HG03097 (cell line): ENCODE measurements at regions not wholly inside any gene's neighbourhood (a gene's known extent, or its start where the extent isn't known, plus 50 kb on each side); places are given as distances from the start of the nearest gene placed in this dataset.
"Not testable (repeated sequence)": the region's sequence is repeated elsewhere in the genome, so short reads cannot be mapped to it uniquely, and the experiment has no call there.

Source experiments
- ATAC-seq: cut with Tn5 transposase; IDR thresholded peaks from one replicate; pipeline ENCODE4 v1.9.1; 2021; ENCODE audit not compliant: unreplicated experiment, low FRiP score

GRCh38 chr12:131247875-131248274, 294.2 kb downstream of the ADGRD1 start:
- not testable (repeated sequence) for ATAC-seq

GRCh38 chr12:131249246-131250027, 295.7 kb downstream of the ADGRD1 start:
- ATAC-seq, result no peak

GRCh38 chr12:131250028-131250950, 296.6 kb downstream of the ADGRD1 start:
- ATAC-seq, result no peak

GRCh38 chr12:131250951-131251315, 297.2 kb downstream of the ADGRD1 start:
- no peak for ATAC-seq

GRCh38 chr12:131251336-131252101, 297.8 kb downstream of the ADGRD1 start:
- no peak for ATAC-seq

- ATAC-seq, result no peak
These were observed 299.8 kb downstream of the ADGRD1 start for GRCh38 chr12:131253376-131254026.

GRCh38 chr12:131254374-131254773, 300.7 kb downstream of the ADGRD1 start:
- no peak for ATAC-seq

GRCh38 chr12:131258398-131258797, 304.7 kb downstream of the ADGRD1 start:
- no peak for ATAC-seq

GRCh38 chr12:131260251-131260905, 306.7 kb downstream of the ADGRD1 start:
- no peak for ATAC-seq

- ATAC-seq, result no peak
These were observed 307.2 kb downstream of the ADGRD1 start for GRCh38 chr12:131260954-131261353.

GRCh38 chr12:131261906-131262305, 308.2 kb downstream of the ADGRD1 start:
- no peak for ATAC-seq

- no peak for ATAC-seq
These were observed 309.9 kb downstream of the ADGRD1 start for GRCh38 chr12:131263626-131264025.

- ATAC-seq, result no peak
These were observed 310.9 kb downstream of the ADGRD1 start for GRCh38 chr12:131264635-131265034.

GRCh38 chr12:131266591-131267467, 313.1 kb downstream of the ADGRD1 start:
- ATAC-seq, result no peak

GRCh38 chr12:131267576-131267975, 313.9 kb downstream of the ADGRD1 start:
- ATAC-seq, result no peak

- not testable (repeated sequence) for ATAC-seq
These were observed 314.4 kb downstream of the ADGRD1 start for GRCh38 chr12:131268123-131268522.

GRCh38 chr12:131268571-131268970, 314.9 kb downstream of the ADGRD1 start:
- ATAC-seq, result not testable (repeated sequence)

GRCh38 chr12:131269551-131269950, 315.8 kb downstream of the ADGRD1 start:
- no peak for ATAC-seq

- ATAC-seq, result not testable (repeated sequence)
These were observed 316.3 kb downstream of the ADGRD1 start for GRCh38 chr12:131269977-131270376.
